ENCODE measurements at regions not wholly inside any gene's neighbourhood (a gene's known extent, or its start where the extent isn't known, plus 50 kb on each side); places are given as distances from the start of the nearest gene placed in this dataset.

DNA sequence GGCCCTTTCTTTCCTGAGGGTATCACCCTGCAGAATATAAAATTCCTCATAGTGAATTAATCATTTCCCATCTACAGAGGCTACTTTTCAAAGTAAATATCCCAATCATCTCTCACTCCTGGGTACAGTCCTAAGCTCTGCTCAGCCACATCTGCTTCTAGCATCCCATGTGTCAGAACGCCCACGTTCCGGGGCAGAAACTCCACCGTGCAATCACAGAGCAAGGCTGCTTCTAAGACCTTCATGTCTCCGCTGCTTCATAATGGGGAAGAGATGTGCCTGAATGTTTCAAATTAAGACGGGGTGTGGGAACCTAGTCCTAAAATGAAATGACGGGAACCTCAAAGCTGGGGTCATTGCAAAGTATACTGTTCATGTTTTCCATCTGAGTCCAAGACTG is 208.8 kb upstream of the GMDS start:
- no peak for DNase-seq

DNA sequence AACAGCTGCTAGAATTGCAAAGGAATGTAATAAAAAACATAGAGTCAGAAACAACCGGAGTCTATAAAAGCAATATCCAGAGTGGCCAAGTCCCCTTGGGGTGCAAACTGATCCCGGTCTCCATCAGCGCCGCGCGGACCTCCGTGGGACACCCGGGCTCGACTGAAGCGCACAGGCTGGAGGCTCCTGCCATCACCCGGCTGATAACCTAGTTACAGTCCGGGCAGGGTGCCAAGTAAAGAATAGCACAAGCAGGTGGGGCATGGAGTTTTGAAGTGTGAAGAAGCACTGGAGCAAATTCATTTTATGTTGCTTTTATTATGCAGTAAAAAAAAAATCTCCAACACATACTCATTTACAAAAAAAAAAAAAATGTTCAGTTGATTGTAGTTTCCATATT is 205.1 kb upstream of the GMDS start:
- no peak for DNase-seq

GRCh38 chr6:2449572-2449940 is 204.2 kb upstream of the GMDS start:
- no peak for DNase-seq

GRCh38 chr6:2448826-2449571 is 203.6 kb upstream of the GMDS start:
- DNase-seq, result peak; percentile 13 to 71

DNA sequence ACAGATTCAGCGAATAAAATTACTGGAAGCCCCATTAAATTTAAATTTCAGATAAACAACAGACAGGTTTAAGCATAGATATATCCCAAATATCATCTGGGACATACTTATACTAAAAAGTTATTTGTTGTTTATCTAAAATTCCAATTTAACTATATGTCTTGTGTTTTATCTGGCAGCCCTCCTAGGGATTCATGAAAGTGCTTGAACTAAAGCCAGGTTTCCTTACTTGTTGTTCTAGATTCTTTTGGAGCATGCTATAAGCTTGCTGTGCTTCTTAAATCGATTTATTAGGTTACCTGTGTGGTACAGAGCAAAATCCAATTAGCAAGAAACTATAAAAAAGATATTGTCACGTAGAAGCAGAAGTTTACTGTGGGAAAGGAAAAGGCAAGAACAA is 202.5 kb upstream of the GMDS start:
- peak in 1 of 2 experiments; percentile 8 for DNase-seq

GRCh38 chr6:2447318-2447920 is 202.0 kb upstream of the GMDS start:
- peak in 1 of 2 experiments; percentile 15 for DNase-seq

DNA sequence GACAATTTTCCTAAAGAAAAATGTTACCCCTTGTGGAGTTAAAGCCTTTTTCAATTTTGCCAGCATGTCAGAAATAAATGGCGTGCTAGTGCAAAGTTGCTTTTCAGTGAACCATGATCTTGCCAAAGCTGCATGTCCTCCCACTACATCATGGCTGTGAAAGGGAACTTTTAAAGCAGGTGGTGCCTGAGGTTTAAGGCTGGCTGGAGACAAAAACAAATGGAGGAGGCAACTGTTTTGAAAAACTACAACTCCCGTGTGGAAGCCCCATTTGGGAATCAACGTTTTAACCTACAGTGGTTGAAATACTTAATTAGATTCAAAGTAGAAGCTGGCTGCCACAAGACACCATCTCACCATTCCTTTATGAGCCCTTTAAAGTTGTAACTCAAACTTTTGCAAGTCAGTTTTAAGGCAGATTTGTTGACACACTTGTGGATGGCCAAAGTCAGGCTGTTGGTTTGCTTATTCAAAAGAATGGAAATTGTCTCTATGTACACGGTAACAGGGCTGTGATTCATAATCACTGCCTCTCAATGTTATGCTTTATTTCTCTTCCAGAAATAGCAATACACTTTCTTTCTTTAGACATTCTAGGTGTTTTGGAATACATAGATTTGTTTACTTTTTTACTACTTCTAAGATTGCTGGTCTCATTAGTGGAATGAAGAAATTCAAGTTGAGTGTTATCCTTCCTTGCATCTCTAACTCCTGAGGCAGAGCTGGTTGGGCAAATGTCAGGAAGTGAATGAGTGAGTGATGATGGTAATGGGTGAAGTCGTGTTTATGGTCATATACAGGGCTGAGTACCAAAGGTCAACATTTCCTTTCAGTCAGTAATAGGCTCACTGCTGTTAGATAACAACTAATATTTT is 196.4 kb upstream of the GMDS start:
- DNase-seq, result no peak

- DNase-seq, result no peak
Measured at GRCh38 chr6:2440516-2440915, 195.1 kb upstream of the GMDS start.

GRCh38 chr6:2439632-2440031 is 194.2 kb upstream of the GMDS start:
- no peak for DNase-seq

DNA sequence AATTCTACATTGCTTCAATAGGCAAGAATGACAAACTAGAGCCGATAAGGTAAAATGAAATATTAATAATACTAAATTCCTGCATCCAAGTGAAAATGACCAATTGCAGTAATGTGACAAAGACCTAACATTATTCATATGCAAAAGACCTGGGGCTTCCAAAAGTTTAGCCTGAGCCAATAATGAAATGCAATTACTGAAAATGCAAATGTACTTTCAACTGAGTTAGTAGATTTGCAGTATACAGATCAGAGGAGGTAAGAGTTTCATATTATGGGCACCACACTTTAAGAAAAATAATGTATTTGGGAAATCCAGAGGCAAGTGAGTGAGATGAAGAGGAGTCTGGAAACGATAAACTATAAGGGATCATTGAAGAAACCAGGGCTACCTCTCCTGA is 193.7 kb upstream of the GMDS start:
- DNase-seq, result no peak

DNA sequence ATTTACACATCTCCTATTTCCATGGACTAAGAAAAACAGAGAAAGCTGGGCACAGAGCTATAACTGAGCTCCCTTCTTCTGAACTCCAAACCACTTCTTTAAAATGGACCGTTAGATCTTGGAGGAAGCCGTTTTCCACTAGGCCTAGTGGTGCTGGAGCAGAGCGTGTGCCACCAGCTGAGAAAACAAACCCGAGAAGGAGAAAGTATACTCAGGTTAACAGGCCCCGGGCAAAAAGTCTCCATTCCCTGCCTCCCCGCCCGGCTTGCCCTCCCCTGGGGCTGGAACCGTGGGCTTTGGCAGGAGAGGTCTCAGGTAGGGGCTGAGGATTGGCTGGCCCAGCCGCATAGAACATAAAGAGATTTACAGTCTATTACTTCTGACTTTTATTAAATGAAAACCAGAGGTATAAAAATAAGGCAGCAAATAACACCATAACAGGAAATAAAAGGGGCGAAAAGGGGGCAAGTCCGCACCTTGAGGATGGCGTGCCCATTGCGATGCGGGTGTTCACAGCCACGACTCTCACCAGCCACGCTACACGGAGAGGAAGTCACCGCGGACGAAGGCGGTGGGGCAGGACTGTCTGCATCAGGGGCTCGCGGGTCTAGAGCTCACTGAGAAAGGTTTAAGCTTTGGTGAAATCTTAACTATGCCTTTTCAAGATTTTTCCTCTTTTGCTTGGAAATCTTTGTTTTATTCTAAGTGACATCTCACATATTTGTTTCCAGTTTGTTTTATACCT is 191.2 kb upstream of the GMDS start:
- DNase-seq, result no peak

- no peak for DNase-seq
Measured at GRCh38 chr6:2435323-2435722, 189.9 kb upstream of the GMDS start.

GRCh38 chr6:2434912-2435311 is 189.5 kb upstream of the GMDS start:
- DNase-seq, result no peak

GRCh38 chr6:2434116-2434515 is 188.7 kb upstream of the GMDS start:
- no peak for DNase-seq

DNA sequence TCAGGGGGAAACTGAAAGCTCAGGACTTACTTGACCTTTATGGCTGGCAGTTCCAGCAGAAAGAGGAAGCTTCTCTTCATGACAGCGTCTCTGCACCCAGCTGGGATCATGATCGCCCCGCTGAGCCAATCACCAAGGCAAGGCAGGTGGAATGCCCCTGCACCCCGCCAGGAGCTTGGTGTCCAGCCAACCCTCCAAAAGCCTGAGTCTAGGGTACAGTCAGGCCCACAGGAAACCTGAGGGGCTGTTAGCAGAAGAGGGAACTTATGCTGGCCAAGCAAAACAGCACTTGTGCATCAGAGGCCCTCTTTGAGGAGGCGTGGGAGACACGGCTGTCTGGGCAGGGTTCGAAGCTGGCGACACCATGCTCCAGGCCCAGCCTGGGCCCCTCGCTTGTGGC is 188.3 kb upstream of the GMDS start:
- DNase-seq, result no peak

DNA sequence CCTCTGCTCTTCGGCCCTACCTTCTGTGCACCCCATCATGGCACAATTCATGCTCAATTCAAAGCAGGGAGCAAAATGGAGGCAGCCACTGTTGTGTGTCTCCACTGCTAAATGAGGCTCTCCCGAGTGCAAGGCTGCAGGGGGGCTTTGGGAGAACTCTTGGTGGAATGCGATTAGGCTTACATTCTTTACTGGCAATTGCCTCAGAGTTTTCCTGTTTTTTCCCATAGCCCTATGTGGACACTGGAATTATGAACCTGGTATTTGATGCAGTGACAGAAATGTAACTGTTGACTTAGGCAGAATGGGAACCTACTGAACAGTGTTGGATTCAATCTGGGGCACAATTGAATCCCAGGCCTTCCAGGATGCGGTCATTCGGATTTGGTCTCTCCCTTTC is 187.9 kb upstream of the GMDS start:
- no peak for DNase-seq

GRCh38 chr6:2432292-2432691 is 186.9 kb upstream of the GMDS start:
- DNase-seq, result no peak

- DNase-seq, result no peak
Measured at GRCh38 chr6:2430612-2431011, 185.2 kb upstream of the GMDS start.

GRCh38 chr6:2429460-2429859 is 184.1 kb upstream of the GMDS start:
- DNase-seq, result no peak

- no peak for DNase-seq
Measured at GRCh38 chr6:2429032-2429431, 183.6 kb upstream of the GMDS start.

- no peak for DNase-seq
Measured at GRCh38 chr6:2426561-2427340, 181.3 kb upstream of the GMDS start.

GRCh38 chr6:2416128-2416712 is 170.8 kb upstream of the GMDS start:
- DNase-seq, result no peak

All from NCI-H446 (cell line).